DND-41 (cell line): ENCODE measurements at regions not wholly inside any gene's neighbourhood (a gene's known extent, or its start where the extent isn't known, plus 50 kb on each side); places are given as distances from the start of the nearest gene placed in this dataset.

Source experiments
- EZH2 ChIP-seq: IDR thresholded peaks from 3 replicates; pipeline ENCODE4 v1.6.1; 2012; ENCODE audit warnings: borderline replicate concordance, low read depth, mild to moderate bottlenecking, moderate library complexity, low read length, inconsistent platforms; ENCODE audit not compliant: severe bottlenecking
- TF ChIP-seq, protein P1 (sequence below): IDR thresholded peaks from 2 replicates; pipeline ENCODE4 v1.5.1; 2012; ENCODE audit warnings: borderline replicate concordance, low read length, moderate library complexity, mild to moderate bottlenecking; ENCODE audit not compliant: poor library complexity, severe bottlenecking; ENCODE audit errors: extremely low read depth

DNA sequence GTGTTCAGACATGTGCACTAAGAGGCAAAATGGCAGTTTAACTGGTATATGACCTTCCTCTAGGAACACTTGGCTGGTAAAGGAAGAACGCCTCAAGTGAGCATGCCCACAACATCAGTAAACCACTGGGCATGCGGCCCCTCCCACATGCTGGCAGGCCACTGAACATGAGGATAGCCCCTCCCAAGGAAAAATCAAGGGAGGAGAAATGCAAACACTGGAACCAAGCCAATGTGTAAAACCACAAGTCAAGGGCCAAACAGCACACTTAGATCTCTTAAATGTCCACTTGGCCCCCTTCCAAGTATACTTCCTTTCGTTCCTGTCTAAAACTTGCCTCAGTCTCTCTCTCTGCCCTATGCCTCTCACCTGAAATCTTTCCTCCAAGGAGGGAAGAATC lies 980.8 kb downstream of the TSN start:
- TF ChIP-seq, protein P1, sequence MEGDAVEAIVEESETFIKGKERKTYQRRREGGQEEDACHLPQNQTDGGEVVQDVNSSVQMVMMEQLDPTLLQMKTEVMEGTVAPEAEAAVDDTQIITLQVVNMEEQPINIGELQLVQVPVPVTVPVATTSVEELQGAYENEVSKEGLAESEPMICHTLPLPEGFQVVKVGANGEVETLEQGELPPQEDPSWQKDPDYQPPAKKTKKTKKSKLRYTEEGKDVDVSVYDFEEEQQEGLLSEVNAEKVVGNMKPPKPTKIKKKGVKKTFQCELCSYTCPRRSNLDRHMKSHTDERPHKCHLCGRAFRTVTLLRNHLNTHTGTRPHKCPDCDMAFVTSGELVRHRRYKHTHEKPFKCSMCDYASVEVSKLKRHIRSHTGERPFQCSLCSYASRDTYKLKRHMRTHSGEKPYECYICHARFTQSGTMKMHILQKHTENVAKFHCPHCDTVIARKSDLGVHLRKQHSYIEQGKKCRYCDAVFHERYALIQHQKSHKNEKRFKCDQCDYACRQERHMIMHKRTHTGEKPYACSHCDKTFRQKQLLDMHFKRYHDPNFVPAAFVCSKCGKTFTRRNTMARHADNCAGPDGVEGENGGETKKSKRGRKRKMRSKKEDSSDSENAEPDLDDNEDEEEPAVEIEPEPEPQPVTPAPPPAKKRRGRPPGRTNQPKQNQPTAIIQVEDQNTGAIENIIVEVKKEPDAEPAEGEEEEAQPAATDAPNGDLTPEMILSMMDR, result no peak
- TF ChIP-seq EZH2, result no peak
